Stimulated activated CD8-positive, alpha-beta memory T cell treated with anti-CD3 and anti-CD28 coated beads, Interleukin-12 subunit alpha, Interleukin-12 subunit beta, amount 100 ng/mL, for 4 hours (primary cell): ENCODE measurements at regions not wholly inside any gene's neighbourhood (a gene's known extent, or its start where the extent isn't known, plus 50 kb on each side); places are given as distances from the start of the nearest gene placed in this dataset.
"Not testable (repeated sequence)": the region's sequence is repeated elsewhere in the genome, so short reads cannot be mapped to it uniquely, and the experiment has no call there.

Experiments used
- DNase-seq: peaks from one replicate; pipeline ENCODE4 v3.0.0-alpha.2; 2020; ENCODE audit warnings: low read depth

DNA sequence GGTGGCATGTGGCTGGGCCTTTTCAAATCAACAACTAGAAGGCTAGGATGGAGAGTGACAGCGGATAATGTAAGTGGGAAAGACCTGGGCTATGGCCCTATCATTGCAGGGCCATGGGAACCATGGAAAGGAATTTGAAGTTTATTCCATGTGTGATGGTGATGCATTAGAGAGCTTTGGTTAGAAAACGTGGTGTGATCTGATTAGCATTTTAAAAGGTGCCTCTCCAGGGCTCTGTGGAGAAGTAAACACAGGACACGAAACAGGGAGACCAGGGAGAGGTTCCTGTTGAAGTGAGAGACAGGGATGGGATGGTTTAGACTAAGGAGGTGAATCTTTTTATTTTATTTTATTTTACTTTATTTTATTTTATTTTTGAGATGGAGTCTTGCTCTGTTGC, 749.5 kb downstream of the GATA3 start:
- DNase-seq: no peak

DNA sequence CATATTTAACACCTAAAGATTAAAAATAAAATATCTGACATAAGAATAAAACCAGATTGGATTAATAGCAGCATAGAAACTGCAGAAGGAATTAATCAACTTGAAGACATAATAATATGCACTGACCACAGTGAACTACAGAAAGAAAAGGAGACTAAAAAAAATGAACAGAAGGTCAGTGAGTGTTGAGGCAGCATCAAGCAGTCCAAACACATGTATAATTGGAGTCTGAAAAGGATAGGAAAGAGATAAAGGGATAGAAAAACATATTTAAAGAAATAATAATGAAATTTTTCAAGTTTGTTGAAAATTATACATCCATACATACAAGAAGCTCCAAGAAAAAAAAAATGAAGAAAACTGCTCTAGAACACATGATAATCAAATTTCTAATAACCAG, 756.2 kb downstream of the GATA3 start:
- no peak for DNase-seq

DNA sequence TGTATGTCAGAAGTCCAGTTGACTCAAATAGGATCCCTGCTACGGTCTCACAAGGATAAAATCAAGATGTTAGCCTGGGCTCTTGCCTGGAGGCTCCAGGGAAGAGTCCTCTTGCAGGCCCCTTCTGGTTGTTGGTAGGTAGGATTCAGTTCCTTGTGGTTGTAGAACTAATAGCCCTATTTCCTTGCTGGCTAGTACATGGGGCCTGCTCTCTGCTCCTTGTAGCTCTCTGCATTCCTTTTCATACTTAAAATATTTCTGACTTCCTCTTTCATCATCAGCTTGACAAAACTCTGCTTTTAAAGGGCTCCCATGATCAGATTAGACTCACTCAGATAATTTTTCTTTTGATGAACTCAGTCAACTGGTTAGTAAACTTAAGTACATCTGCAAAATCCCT, 756.7 kb downstream of the GATA3 start:
- DNase-seq: no peak

DNA sequence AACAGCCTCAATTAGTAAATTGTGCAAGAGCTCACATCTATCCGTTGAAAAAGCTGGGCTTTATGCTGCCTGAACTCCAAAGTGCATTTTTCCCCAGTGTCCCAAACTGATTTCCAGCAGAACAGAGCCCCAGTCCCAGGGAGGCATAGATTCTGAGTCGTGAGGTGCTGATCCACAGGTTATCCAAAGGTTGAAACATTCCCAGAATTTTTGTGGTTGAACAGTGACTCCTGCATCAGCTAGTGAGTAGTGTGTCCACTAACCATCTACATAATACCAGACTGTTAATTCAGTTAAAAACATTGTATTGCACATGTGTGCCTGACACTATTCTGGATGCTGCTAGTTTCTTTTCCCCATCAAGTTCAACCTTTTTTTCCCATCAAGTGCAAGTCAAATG, 761.5 kb downstream of the GATA3 start:
- DNase-seq: no peak

DNA sequence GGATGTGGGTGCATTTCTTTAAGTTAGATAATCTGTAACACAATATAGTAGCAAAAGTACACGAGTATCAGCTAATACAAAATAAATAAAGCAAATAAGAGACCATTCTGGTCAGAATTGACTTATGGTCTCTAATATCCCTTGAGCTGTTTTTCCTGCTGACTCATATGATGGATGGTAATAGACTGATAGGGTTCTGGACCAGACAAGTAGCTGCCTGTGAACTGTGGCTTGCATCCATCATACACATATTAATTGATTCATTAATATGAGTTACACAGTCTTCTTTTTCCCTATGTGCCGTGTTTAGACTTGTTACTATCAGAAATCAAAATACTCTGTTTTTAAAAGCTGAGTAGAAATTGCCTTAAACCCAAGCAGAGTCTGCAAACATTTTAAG, 762.8 kb downstream of the GATA3 start:
- no peak for DNase-seq

DNA sequence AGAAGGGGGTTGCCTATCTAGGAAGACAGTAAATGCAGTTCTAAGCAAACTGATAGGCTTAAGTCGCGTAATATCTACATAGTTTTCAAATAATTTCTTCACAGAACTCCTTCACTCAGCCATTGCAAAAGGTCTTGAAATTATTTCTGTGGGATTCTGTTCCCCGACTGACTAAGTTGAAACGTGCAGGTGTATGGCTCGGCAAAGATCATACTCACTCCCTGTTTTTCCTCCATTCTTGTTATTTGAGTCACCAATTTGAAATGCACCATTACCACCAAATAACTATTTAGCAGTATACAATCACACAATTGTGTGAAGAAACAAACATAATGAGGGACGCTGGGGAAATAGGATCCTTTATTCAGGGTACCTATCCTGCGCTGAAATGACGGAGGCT, 771.1 kb downstream of the GATA3 start:
- no peak for DNase-seq

DNA sequence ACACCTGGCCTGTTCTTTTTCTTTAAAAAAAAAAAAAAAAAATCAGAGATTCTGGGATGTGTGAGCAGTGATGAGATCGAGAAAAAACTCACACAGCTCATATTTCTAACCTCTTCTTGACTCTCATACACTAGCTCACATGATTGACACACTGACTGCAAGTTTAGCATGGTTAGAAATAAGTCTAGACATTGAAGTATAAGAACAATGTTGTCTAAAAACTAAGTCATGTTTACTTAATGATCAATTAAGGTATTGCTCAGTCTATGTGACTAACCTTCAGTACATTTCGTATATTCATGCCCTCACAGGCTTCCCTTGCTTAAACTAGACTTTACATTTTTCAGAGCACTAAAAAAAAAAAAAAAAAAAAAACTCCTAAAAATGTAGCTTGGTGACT, 775.1 kb downstream of the GATA3 start:
- no peak for DNase-seq

DNA sequence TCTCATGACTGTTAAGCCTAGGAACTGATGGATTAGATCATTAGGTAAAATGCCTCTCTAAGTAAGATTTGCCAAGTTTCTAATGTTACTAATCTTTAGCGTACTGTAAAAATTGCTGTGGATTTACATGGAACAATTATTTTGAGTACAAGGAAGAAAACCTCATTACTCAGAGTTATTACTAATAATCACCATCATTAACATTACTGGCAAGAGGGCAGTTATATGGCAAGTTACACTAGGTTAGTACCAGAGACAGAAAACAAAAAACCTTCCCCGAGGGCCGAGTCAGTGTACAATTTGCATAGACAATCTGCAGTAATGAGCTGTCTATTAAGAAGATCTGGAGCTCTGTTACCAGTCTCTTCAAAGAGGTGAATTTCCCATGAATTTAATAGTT, 775.6 kb downstream of the GATA3 start:
- DNase-seq: no peak

DNA sequence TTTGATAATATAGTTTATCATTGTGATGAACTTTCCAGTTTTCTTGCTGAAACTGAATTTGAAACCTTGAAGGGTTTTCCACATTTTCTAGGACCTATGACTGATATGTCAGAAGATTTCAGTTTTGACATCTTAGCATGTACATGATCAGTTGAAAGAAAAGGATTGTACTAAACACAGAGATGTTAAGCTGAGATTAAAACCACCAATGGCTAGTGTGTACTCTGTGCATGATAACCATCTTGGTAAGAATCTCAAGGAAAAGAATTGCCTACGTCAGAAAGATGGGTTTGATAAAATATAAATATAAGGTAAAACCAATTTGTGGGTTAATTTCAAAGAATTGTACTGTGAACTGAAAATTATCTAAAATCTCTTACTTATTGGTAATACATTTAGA, 776.4 kb downstream of the GATA3 start:
- DNase-seq: no peak

DNA sequence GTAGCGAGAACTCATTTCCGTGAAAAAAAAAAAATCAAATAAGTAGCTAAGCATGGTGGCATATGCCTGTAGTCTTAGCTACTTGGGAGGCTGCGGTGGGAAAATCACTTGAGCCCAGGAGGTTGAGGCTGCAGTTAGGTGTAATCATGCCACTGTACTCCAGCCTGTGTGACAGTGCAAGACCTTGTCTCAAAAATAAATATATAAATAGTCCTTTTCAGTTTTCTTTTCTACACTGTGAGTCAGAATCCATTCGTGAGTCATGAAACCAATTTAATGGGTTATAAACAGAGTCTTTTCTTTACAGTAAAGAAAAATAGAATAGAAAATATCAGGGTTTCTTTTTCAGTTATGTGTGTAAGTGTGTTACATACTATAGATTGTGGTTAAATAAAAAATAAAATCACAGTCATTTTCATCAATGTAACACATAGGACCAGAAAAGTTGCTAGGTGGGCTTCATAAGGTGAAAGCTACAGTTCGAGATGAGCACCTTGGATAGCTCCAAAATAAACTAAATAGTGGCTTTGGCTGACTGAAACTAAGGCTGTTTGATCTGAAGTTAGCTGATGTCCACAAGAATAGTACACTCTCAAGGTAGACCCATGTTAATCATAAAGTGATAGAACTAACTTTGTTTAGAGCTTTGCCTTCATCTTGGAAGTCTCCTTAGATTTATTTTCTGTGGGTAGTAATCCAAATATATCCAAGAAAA, 781.1 kb downstream of the GATA3 start:
- DNase-seq: no peak

DNA sequence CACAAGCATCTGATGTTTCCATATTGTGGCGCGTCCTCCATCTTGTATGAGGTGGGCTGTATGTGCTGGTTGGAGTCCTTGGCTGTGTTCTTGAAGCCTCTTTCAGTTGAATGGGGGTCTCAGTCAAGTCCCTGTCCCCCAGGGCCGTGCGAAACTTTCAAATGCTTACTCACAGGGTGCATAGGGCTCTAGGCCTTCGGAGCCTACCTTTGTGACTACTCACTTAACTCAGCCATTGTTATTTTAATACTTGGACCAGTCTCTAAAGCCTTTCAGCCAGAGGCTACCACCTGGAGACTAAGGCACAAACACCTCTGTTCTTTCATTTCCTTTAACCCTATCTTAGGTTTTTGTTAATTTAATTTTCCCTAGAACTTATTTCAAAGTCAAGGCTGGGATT, 785.9 kb downstream of the GATA3 start:
- no peak for DNase-seq

DNA sequence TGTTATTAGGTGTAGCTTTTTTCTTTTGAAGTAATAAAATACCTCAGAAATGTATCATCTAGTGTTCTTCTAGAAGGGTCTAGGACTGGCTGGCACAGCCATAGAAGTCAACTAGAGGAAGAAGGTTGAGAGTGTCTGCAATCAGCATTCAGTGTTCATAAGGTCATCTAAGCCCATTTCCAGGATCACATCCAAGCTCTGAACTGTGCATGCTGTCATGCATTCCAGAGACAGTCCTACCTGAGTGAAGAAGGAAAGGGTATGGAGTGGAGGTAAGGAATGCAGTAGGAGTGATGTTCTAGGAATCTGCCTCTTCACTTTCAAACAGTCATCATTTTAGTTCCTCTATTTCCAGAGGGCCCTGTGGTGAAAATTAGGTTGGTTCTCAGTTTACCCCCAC, 789.7 kb downstream of the GATA3 start:
- no peak for DNase-seq

DNA sequence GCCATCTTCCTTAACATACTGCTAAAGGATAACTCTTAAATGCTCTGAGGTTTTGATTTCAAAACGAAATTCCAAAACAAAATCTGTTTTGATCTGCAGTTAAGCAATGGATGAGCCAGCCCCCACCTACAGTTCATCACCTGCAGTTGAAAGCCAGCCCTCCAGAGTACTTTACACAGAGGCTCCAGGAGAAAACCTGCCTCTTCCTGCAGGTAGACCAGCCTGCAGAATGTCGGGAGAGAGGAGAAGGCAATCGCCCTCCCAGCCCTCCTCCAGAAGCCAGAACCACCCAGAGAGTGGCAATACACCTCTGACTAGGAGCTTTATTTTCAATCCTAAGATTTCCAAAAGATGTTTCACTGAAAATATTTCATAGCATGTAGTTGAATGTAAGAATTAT, 798.1 kb downstream of the GATA3 start:
- DNase-seq: no peak

DNA sequence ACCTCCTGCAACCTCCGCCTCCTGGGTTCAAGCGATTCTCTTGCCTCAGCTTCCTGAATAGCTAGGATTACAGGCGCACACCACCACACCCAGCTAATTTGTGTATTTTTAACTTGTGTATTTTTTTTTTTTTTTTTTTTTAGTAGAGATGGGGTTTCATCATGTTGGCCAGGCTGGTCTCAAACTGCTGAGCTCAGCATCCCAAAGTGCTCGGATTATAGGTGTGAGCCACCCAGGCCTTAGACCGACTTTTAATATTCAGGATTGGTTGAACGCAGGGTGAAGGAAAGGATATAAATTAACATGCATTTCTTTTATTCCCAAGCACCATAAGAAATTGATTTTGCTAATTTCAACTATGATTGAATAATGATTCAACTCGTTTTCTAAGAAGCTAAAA, 798.6 kb downstream of the GATA3 start:
- no peak for DNase-seq

DNA sequence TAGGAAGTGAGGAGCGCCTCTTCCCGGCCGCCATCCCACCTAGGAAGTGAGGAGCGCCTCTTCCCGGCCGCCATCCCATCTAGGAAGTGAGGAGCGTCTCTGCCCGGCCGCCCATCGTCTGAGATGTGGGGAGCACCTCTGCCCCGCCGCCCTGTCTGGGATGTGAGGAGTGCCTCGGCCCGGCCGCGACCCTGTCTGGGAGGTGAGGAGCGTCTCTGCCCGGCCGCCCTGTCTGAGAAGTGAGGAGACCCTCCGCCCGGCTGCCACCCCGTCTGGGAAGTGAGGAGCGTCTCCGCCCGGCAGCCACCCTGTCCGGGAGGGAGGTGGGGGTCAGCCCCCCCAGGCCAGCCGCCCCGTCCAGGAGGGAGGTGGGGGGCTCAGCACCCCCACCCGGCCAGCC, 814.4 kb downstream of the GATA3 start:
- DNase-seq: not testable (repeated sequence)

DNA sequence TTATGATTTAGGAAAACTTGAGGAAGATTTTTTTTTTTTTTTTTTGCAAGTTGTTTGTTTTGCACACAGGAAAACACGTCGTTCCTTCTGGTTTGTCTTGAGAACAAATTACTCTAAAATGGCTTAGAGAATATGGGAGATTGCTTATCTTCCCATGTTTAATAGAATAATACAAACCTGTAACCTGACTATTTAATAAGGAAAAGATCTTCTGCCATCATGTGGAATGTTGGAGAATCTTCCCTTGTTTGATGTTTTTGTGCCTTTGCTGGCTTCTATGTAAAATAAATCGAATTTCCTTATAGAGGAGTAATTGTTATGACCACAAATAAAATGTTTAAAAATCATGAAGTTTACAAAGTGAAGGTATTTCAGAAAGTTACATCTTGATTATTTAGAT, 818.8 kb downstream of the GATA3 start:
- no peak for DNase-seq

DNA sequence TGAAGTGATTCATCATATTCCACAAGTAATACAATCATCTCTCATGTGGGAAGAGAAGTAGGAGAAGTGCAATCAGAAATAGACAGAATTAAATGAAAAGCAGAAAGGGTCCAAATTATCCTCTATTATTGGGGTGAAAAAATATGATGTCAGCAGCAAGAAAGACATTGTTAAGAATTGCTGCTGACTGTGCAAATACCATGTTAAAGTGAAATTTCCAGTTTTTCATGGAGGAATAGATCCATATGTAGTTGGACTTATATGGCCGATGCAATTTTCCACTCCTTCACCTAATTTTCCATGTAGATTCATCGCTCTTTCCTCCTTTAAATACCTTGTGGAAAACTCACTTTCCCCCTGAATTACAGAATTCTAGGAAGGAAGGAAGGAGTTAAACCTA, 819.8 kb downstream of the GATA3 start:
- DNase-seq: no peak

DNA sequence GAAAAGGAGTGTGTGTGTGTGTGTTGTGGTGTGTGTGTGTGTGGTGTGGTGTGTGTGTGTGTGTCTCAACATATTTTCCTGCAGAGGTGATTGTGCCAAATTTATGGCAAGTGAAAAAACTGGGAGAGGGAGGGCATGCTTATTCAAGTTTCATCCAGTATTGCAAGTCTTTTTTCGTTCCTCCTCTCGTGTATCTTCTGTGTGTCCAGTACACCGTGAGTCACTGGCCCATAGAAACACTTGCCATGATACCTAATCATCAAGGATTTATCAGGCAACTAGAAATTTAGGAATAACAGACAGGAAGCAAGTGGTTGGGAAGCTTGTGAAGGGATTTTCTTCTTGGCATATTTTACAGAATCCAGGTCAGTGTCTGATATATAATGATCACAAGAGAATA, 820.5 kb downstream of the GATA3 start:
- DNase-seq: no peak

DNA sequence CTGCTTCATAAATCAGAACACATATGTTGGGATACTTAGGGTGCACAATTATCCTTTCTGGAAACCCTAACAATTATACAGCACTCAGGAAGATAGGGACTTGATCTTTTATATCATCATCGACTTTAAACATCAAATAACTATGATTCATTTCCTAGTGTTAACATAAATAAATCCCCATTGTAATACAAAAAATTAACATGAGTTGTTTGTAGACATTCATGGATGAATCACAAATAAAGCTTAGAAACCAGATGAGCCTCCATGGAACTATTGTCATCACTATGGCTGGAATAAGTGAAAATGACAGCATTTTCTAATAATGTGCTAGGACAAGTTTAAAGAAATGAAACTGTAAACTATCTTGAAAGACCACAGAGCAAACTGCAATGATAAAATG, 821.7 kb downstream of the GATA3 start:
- no peak for DNase-seq

DNA sequence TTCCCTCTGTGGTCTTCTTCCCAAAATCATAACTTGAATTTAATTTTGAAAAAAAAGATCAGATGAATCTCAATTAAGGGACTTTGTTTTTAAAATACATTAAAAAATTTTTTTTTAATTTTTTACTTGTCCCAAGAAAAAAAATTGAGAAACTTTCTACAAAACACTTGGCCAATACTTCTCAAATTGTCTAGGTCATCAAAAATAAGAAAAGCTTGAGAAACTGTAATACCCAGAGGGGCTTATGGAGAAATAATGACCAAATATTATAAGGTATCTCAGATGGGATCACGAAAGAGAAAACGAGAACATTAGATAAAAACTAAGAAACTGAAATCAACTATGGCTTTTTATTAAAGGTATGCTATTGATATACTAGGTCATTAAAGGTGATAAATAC, 835.0 kb downstream of the GATA3 start:
- no peak for DNase-seq

DNA sequence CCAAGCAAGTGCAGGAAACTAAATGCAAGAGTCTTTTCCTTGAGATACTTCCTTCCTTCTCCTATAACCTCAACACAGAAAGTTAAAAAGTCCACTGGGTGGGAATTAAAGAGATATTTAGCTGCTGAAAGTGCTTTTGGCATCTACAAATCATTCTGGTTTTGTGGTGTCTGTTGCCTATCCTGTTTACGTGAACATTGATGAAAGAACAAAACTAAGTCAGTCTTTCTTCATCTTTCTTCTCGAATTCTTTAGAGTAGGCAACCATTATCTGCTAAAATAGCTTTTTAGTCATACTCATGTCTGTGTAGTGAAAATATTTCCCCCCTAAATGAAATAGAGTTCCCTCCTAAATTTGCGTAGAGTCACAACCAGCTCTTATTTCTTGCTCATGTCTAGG, 838.6 kb downstream of the GATA3 start:
- DNase-seq: no peak

DNA sequence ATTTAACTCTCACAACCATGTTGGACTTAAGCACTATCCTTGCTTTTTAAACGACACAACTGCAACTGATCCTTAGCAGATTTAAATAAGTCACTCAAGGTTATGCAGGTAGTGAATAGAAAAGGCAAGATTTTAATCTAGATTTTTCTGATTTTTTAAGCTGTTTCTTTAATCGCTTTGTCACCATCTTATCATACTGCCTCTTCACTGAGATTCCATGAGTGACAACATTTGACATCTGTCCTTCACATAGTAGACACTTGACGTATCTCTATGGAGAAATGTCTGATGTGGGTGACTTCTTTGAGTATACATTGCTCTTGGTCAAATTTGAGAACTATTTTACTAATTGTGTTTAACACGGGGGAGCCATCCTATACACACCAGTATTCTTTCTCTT, 839.7 kb downstream of the GATA3 start:
- no peak for DNase-seq

DNA sequence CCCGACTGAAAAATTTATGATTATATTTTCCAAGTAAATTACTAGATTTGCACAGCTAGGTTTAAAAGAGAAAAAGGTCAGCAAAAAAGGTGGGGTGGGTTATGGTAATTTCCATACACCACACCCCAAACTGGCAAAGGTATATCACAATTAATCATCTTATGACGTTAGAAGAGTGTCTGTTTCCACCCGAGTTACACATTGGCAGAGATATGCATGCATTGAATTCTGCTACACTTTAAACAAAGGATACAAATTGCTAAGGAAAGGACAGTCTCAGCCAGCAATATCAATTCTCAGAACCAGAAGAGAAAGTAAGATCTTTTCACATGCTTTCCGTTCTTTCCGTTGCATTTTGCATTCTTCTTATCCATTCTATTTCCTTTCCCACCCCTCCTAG, 843.3 kb downstream of the GATA3 start:
- no peak for DNase-seq

DNA sequence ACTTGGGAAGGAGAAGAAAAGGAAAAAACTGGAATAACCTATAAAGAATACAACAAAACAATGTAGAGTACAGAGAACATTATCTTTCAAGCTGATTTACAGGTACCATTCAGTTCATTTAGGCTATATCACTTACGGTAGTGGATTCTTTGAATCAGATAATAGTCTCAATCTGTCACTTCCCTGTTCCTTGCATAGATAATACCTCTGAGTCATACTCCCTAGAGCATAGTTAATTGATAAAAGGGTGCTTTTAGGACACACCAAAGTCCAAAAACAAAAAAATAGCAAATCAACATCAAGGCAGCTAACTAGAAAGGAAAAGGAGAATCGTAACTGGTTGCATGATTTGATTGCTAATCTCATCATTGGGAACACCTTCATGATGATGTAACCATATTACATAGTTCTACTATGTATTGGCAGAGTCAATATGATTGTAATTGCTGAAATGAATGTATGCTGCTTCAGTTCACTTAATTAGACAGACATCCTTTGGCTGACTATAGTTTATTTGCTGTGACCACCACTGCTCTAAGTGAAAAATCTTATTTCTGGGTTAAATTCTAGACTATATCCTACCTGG, 844.4 kb downstream of the GATA3 start:
- no peak for DNase-seq
